ENCODE measurements at regions not wholly inside any gene's neighbourhood (a gene's known extent, or its start where the extent isn't known, plus 50 kb on each side); places are given as distances from the start of the nearest gene placed in this dataset.
"Not testable (repeated sequence)": the region's sequence is repeated elsewhere in the genome, so short reads cannot be mapped to it uniquely, and the experiment has no call there.

GRCh38 chr1:20410503-20410902 lies 75.5 kb downstream of the CAMK2N1 start:
- no peaks in the 10 kb centered on the region for H3K9me3 Mint-ChIP-seq (ENCODE audit: low read depth)
- no peaks in the 10 kb centered on the region for H3K4me1 Mint-ChIP-seq (ENCODE audit: low read depth)
- no peaks in the 10 kb centered on the region for H3K36me3 Mint-ChIP-seq (ENCODE audit: insufficient read depth)
- no peak overlapping the region for H3K27ac Mint-ChIP-seq
- peaks cover 58% of the 10 kb centered on the region for H3K27me3 Mint-ChIP-seq
- DNase-seq (ENCODE audit: low spot score, unreplicated experiment), result no peak
- no peak overlapping the region for H3K4me3 Mint-ChIP-seq (ENCODE audit: low read depth)
- no peak for TF ChIP-seq CTCF (IDR thresholded peaks at IDR 0.05; ENCODE audit: unreplicated experiment)

- no peaks in the 10 kb centered on the region for H3K9me3 Mint-ChIP-seq (ENCODE audit: low read depth)
- peaks cover 60% of the 10 kb centered on the region for H3K27me3 Mint-ChIP-seq
- no peaks in the 10 kb centered on the region for H3K4me1 Mint-ChIP-seq (ENCODE audit: low read depth)
- no peak for DNase-seq (ENCODE audit: low spot score, unreplicated experiment)
- H3K4me3 Mint-ChIP-seq (ENCODE audit: low read depth), result no peak overlapping the region
- H3K36me3 Mint-ChIP-seq (ENCODE audit: insufficient read depth), result no peaks in the 10 kb centered on the region
- no peak for TF ChIP-seq CTCF (IDR thresholded peaks at IDR 0.05; ENCODE audit: unreplicated experiment)
- H3K27ac Mint-ChIP-seq, result no peak overlapping the region
These were observed 76.0 kb downstream of the CAMK2N1 start for GRCh38 chr1:20409971-20410370.

GRCh38 chr1:20409012-20409411 lies 77.0 kb downstream of the CAMK2N1 start:
- no peak overlapping the region for H3K27ac Mint-ChIP-seq
- peaks cover 64% of the 10 kb centered on the region for H3K27me3 Mint-ChIP-seq

GRCh38 chr1:20408133-20408650 lies 77.8 kb downstream of the CAMK2N1 start:
- H3K27ac Mint-ChIP-seq; H3K9me3 Mint-ChIP-seq (ENCODE audit: low read depth); DNase-seq (ENCODE audit: low spot score, unreplicated experiment); H3K36me3 Mint-ChIP-seq (ENCODE audit: insufficient read depth); H3K4me3 Mint-ChIP-seq (ENCODE audit: low read depth); H3K4me1 Mint-ChIP-seq (ENCODE audit: low read depth): not testable (repeated sequence)
- H3K27me3 Mint-ChIP-seq, result peaks cover 72% of the 10 kb centered on the region

More at GRCh38 chr1:20409012-20409411, 77.0 kb downstream of the CAMK2N1 start:
- no peaks in the 10 kb centered on the region for H3K4me1 Mint-ChIP-seq (ENCODE audit: low read depth)
- no peak for TF ChIP-seq CTCF (IDR thresholded peaks at IDR 0.05; ENCODE audit: unreplicated experiment)
- no peaks in the 10 kb centered on the region for H3K36me3 Mint-ChIP-seq (ENCODE audit: insufficient read depth)
- no peaks in the 10 kb centered on the region for H3K9me3 Mint-ChIP-seq (ENCODE audit: low read depth)
- H3K4me3 Mint-ChIP-seq (ENCODE audit: low read depth), result no peak overlapping the region
- no peak for DNase-seq (ENCODE audit: low spot score, unreplicated experiment)

GRCh38 chr1:20405893-20406604 lies 80.0 kb downstream of the CAMK2N1 start:
- no peak overlapping the region for H3K27ac Mint-ChIP-seq
- peaks cover 76% of the 10 kb centered on the region for H3K27me3 Mint-ChIP-seq
- no peak for DNase-seq (ENCODE audit: low spot score, unreplicated experiment)
- H3K9me3 Mint-ChIP-seq (ENCODE audit: low read depth), result no peaks in the 10 kb centered on the region
- no peak for TF ChIP-seq CTCF (IDR thresholded peaks at IDR 0.05; ENCODE audit: unreplicated experiment)
- H3K4me1 Mint-ChIP-seq (ENCODE audit: low read depth), result peaks cover 2% of the 10 kb centered on the region
- no peaks in the 10 kb centered on the region for H3K36me3 Mint-ChIP-seq (ENCODE audit: insufficient read depth)
- no peak overlapping the region for H3K4me3 Mint-ChIP-seq (ENCODE audit: low read depth)

Data from progenitor cell of endocrine pancreas (in vitro differentiated cells).